ENCODE measurements at regions not wholly inside any gene's neighbourhood (a gene's known extent, or its start where the extent isn't known, plus 50 kb on each side); places are given as distances from the start of the nearest gene placed in this dataset.

- Histone ChIP-seq H3K4me1 (no peaks in the 10 kb centered on the region), H3K4me3 (no peak overlapping the region), H3K9me3 (no peaks in the 10 kb centered on the region), H3K27ac (no peak overlapping the region), H3K36me3 (no peaks in the 10 kb centered on the region), H3K27me3 (no peaks in the 10 kb centered on the region)
- DNase-seq (no peak), ATAC-seq (no peak)
- WGBS (ENCODE audit: insufficient coverage, low coverage, low lambda C conversion rate, missing lambda C conversion rate): 52% methylated on average over 2 of the region's 2 CpGs
- TF ChIP-seq POLR2A (IDR thresholded peaks at IDR 0.05) (no peak), CTCF (IDR thresholded peaks at IDR 0.05) (no peak)
- intact Hi-C loops (cut with DNase I): no loop called here
These were observed 83.4 kb downstream of the MAF start for GRCh38 chr16:79517156-79517555.

- no peaks in the 10 kb centered on the region for H3K9me3 ChIP-seq
These were observed 89.7 kb downstream of the MAF start for GRCh38 chr16:79510879-79511278.

GRCh38 chr16:79509906-79510305 is 90.6 kb downstream of the MAF start:
- TF ChIP-seq CTCF (IDR thresholded peaks at IDR 0.05): no peak
- no peak for TF ChIP-seq POLR2A (IDR thresholded peaks at IDR 0.05)
- ATAC-seq (no peak), DNase-seq (no peak)
- intact Hi-C loops (cut with DNase I): no loop called here
- Histone ChIP-seq H3K9me3 (no peaks in the 10 kb centered on the region), H3K36me3 (no peaks in the 10 kb centered on the region), H3K4me1 (no peaks in the 10 kb centered on the region), H3K27me3 (no peaks in the 10 kb centered on the region), H3K27ac (no peak overlapping the region), H3K4me3 (no peak overlapping the region)
- 100% methylated on average over 1 of the region's 8 CpGs for WGBS (ENCODE audit: insufficient coverage, low coverage, low lambda C conversion rate, missing lambda C conversion rate)

More at GRCh38 chr16:79510879-79511278, 89.7 kb downstream of the MAF start:
- Histone ChIP-seq H3K4me3 (no peak overlapping the region), H3K36me3 (no peaks in the 10 kb centered on the region), H3K27me3 (no peaks in the 10 kb centered on the region), H3K27ac (no peak overlapping the region), H3K4me1 (no peaks in the 10 kb centered on the region)
- DNase-seq (no peak), ATAC-seq (no peak)
- 75% methylated on average over 5 of the region's 5 CpGs for WGBS (ENCODE audit: insufficient coverage, low coverage, low lambda C conversion rate, missing lambda C conversion rate)
- intact Hi-C loops (cut with DNase I): no loop called here
- TF ChIP-seq CTCF (IDR thresholded peaks at IDR 0.05): no peak
- no peak for TF ChIP-seq POLR2A (IDR thresholded peaks at IDR 0.05)

GRCh38 chr16:79509211-79509631 is 91.3 kb downstream of the MAF start:
- Histone ChIP-seq H3K9me3 (no peaks in the 10 kb centered on the region), H3K27me3 (no peaks in the 10 kb centered on the region), H3K4me1 (no peaks in the 10 kb centered on the region), H3K36me3 (no peaks in the 10 kb centered on the region), H3K4me3 (no peak overlapping the region), H3K27ac (no peak overlapping the region)
- intact Hi-C loops (cut with DNase I): no loop called here
- DNase-seq (peak; percentile 28 to 60 (median 52)), ATAC-seq (peak; percentile 46 to 65 (median 52))
- 33% methylated on average over 4 of the region's 9 CpGs for WGBS (ENCODE audit: insufficient coverage, low coverage, low lambda C conversion rate, missing lambda C conversion rate)
- TF ChIP-seq POLR2A (IDR thresholded peaks at IDR 0.05): no peak
- no peak for TF ChIP-seq CTCF (IDR thresholded peaks at IDR 0.05)

- WGBS (ENCODE audit: insufficient coverage, low coverage, low lambda C conversion rate, missing lambda C conversion rate): 80% methylated on average over 3 of the region's 5 CpGs
- Histone ChIP-seq H3K36me3 (no peaks in the 10 kb centered on the region), H3K27me3 (no peaks in the 10 kb centered on the region), H3K27ac (no peak overlapping the region), H3K4me1 (no peaks in the 10 kb centered on the region), H3K9me3 (no peaks in the 10 kb centered on the region), H3K4me3 (no peak overlapping the region)
- no peak for TF ChIP-seq POLR2A (IDR thresholded peaks at IDR 0.05)
- TF ChIP-seq CTCF (IDR thresholded peaks at IDR 0.05): no peak
- intact Hi-C loops (cut with DNase I): no loop called here
- DNase-seq (no peak), ATAC-seq (peak; percentile 34 to 52 (median 42))
These were observed 92.2 kb downstream of the MAF start for GRCh38 chr16:79508294-79508693.
